WERI-Rb-1 (cell line): ENCODE measurements at regions not wholly inside any gene's neighbourhood (a gene's known extent, or its start where the extent isn't known, plus 50 kb on each side); places are given as distances from the start of the nearest gene placed in this dataset.

ENCODE experiments used
- DNase-seq: peaks from one replicate; pipeline ENCODE4 v3.0.0-alpha.2; 2020
- H3K27ac ChIP-seq: fragments of 250-450 bp; sonication (Bioruptor Pico); 2 replicates; pipeline ENCODE4 v1.5.1; 2020; ENCODE audit warnings: mild to moderate bottlenecking, moderate library complexity
- H3K27me3 ChIP-seq: fragments of 250-450 bp; sonication (Bioruptor Pico); 2 replicates; pipeline ENCODE4 v1.5.1; 2021; ENCODE audit warnings: mild to moderate bottlenecking, low read depth, moderate library complexity; ENCODE audit not compliant: insufficient read depth, severe bottlenecking
- H3K36me3 ChIP-seq: fragments of 250-450 bp; sonication (Bioruptor Pico); 2 replicates; pipeline ENCODE4 v1.5.1; 2020; ENCODE audit warnings: mild to moderate bottlenecking, moderate library complexity
- H3K4me3 ChIP-seq: 2 replicates; pipeline ENCODE4 v1.5.1; 2011; ENCODE audit warnings: low read depth, mild to moderate bottlenecking, control low read depth, low read length
- H3K9me3 ChIP-seq: fragments of 250-450 bp; sonication (Bioruptor Pico); 2 replicates; pipeline ENCODE4 v1.5.1; 2021; ENCODE audit warnings: mild to moderate bottlenecking, moderate library complexity; ENCODE audit not compliant: severe bottlenecking
- CTCF ChIP-seq: IDR thresholded peaks from 2 replicates; pipeline ENCODE4 v1.5.1; 2011; ENCODE audit warnings: low read depth, mild to moderate bottlenecking, control low read depth, inconsistent platforms, low read length

- no peak for TF ChIP-seq CTCF
- Histone ChIP-seq H3K27me3 (peaks cover 4% of the 10 kb centered on the region), H3K4me3 (no peak overlapping the region), H3K27ac (no peak overlapping the region), H3K9me3 (peaks cover 2% of the 10 kb centered on the region), H3K36me3 (no peaks in the 10 kb centered on the region)
- no peak for DNase-seq
Observed at GRCh38 chr17:22131740-22132139, 439.4 kb downstream of the KCNJ18 start.

- TF ChIP-seq CTCF: no peak
- Histone ChIP-seq H3K9me3 (peaks cover 2% of the 10 kb centered on the region), H3K4me3 (no peak overlapping the region)
Observed at GRCh38 chr17:22138861-22139469, 446.6 kb downstream of the KCNJ18 start.

GRCh38 chr17:22142091-22142490 is 449.8 kb downstream of the KCNJ18 start:
- no peak for DNase-seq
- TF ChIP-seq CTCF: no peak
- Histone ChIP-seq H3K27me3 (peaks cover 10% of the 10 kb centered on the region), H3K27ac (no peak overlapping the region), H3K36me3 (no peaks in the 10 kb centered on the region), H3K4me3 (no peak overlapping the region), H3K9me3 (no peaks in the 10 kb centered on the region)

More at GRCh38 chr17:22138861-22139469, 446.6 kb downstream of the KCNJ18 start:
- no peak for DNase-seq
- Histone ChIP-seq H3K36me3 (no peaks in the 10 kb centered on the region), H3K27me3 (peaks cover 4% of the 10 kb centered on the region), H3K27ac (no peak overlapping the region)

GRCh38 chr17:22145605-22146178 is 453.4 kb downstream of the KCNJ18 start:
- Histone ChIP-seq H3K4me3 (no peak overlapping the region), H3K27ac (no peak overlapping the region), H3K27me3 (peaks cover 7% of the 10 kb centered on the region), H3K9me3 (no peaks in the 10 kb centered on the region), H3K36me3 (no peaks in the 10 kb centered on the region)
- no peak for TF ChIP-seq CTCF
- no peak for DNase-seq

GRCh38 chr17:22158364-22158763 is 466.0 kb downstream of the KCNJ18 start:
- H3K27me3 ChIP-seq: no peaks in the 10 kb centered on the region
- H3K36me3 ChIP-seq: no peaks in the 10 kb centered on the region
- TF ChIP-seq CTCF: no peak
- no peak overlapping the region for H3K27ac ChIP-seq
- no peak overlapping the region for H3K4me3 ChIP-seq
- H3K9me3 ChIP-seq: no peaks in the 10 kb centered on the region
- no peak for DNase-seq

DNA sequence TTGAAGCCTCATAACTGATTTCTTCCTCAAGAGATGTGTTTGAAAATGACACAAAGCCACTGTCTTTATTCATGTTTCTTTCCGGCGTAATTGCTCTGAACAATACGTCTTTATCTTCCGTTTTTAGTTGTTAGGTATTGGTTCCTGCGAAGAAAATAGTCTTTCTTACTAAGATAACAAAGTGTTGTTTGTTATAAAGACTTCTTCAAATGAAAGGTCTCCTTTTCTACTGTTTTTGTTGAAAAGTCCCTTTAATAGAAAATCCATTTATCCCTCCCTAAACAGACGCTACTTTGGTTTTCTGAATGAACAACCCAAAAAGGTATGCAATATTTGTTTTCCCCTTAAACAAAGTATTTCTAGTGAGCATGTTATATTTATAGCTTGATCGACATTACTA is 469.1 kb downstream of the KCNJ18 start:
- no peak for DNase-seq
- Histone ChIP-seq H3K9me3 (no peaks in the 10 kb centered on the region), H3K27ac (no peak overlapping the region), H3K4me3 (no peak overlapping the region), H3K27me3 (no peaks in the 10 kb centered on the region), H3K36me3 (no peaks in the 10 kb centered on the region)
- no peak for TF ChIP-seq CTCF
